ENCODE measurements at regions not wholly inside any gene's neighbourhood (a gene's known extent, or its start where the extent isn't known, plus 50 kb on each side); places are given as distances from the start of the nearest gene placed in this dataset.
"Not testable (repeated sequence)": the region's sequence is repeated elsewhere in the genome, so short reads cannot be mapped to it uniquely, and the experiment has no call there.

DNA sequence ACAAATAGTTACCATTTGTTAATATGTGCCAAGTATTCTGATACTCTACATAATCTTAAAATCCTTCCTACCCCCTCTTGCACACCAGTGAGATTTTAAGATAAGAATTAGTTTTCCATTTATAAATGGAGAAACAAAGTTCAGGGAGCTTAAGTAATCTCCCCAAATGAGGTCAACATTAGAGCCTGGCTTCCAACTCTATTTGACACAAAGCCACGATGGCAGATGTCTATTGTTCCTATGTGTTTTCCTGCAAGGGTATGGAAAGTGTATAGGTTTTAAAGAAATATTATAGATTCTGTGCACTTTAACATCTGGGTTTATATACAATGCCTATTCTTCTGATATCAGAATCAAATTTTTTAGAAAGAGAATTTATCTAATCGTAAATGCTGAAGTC lies 143.9 kb upstream of the SEMA3C start:
- H3K27ac ChIP-seq: no peak overlapping the region
- no peak for TF ChIP-seq POLR2A (IDR thresholded peaks at IDR 0.05)
- TF ChIP-seq, protein P1, sequence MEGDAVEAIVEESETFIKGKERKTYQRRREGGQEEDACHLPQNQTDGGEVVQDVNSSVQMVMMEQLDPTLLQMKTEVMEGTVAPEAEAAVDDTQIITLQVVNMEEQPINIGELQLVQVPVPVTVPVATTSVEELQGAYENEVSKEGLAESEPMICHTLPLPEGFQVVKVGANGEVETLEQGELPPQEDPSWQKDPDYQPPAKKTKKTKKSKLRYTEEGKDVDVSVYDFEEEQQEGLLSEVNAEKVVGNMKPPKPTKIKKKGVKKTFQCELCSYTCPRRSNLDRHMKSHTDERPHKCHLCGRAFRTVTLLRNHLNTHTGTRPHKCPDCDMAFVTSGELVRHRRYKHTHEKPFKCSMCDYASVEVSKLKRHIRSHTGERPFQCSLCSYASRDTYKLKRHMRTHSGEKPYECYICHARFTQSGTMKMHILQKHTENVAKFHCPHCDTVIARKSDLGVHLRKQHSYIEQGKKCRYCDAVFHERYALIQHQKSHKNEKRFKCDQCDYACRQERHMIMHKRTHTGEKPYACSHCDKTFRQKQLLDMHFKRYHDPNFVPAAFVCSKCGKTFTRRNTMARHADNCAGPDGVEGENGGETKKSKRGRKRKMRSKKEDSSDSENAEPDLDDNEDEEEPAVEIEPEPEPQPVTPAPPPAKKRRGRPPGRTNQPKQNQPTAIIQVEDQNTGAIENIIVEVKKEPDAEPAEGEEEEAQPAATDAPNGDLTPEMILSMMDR (IDR thresholded peaks at IDR 0.05): no peak

DNA sequence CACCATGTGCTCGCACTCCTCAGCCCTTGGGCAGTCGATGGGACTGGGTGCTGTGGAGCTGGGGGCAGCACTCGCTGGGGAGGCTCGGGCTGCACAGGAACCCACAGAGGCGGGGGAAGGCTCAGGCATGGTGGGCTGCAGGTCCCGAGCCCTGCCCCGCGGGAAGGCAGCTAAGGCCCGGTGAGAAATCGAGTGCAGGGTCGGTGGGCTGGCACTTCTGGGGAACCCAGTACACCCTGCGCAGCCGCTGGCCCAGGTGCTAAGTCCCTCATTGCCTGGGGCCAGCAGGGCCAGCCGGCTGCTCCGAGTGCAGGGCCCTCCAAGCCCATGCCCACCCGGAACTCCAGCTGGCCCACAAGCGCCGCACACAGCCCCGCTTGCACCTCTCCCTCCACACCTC lies 138.6 kb upstream of the SEMA3C start:
- H3K27ac ChIP-seq; intact Hi-C loops (cut with DNase I); H3K9me3 ChIP-seq; H3K4me1 ChIP-seq; H3K36me3 ChIP-seq; DNase-seq; H3K4me3 ChIP-seq (replicated peaks in 1 of 3); H3K27me3 ChIP-seq: not testable (repeated sequence)
- WGBS, 2 donors: 98 to 100% methylated on average over 6 to 17 of the region's 19 CpGs

More for the DNA sequence above, 143.9 kb upstream of the SEMA3C start:
- Histone ChIP-seq H3K36me3 (no peaks in the 10 kb centered on the region), H3K9me3 (no peaks in the 10 kb centered on the region), H3K4me1 (peaks cover 10 to 21% of the 10 kb centered on the region in 2 donors), H3K4me3 (replicated peaks in 1 of 3) (no peak overlapping the region), H3K27me3 (no peaks in the 10 kb centered on the region)
- WGBS, 2 donors: 80 to 85% methylated on average over 2 of the region's 2 CpGs
- DNase-seq: no peak
- intact Hi-C loops (cut with DNase I): no loop called here

DNA sequence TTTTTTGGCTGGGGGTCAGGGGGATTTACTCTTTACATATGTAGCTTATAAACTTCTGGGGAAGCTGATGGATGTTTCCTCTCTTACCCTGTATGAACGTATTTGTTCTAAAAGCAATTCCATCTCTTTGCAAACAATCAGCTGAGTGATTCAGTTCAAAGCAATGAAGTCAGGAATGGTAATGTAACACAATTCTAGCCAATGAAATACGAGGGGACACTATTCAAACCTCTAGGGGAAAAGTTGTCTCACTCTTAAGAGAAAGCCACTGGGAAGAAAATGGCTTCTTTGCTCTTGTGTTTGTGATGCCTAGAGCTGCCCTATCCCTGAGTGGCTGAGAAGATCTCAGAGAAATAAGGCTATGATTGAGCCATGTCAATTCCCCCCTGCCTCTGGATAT lies 134.8 kb upstream of the SEMA3C start:
- Histone ChIP-seq H3K4me1 (no peaks in the 10 kb centered on the region), H3K36me3 (no peaks in the 10 kb centered on the region), H3K9me3 (no peaks in the 10 kb centered on the region), H3K27ac (no peak overlapping the region), H3K4me3 (replicated peaks in 1 of 3) (no peak overlapping the region), H3K27me3 (no peaks in the 10 kb centered on the region)
- 74 to 77% methylated on average over 2 of the region's 2 CpGs for WGBS, 2 donors
- intact Hi-C loops (cut with DNase I): no loop called here
- TF ChIP-seq, protein P1 (IDR thresholded peaks at IDR 0.05): no peak
- no peak for TF ChIP-seq POLR2A (IDR thresholded peaks at IDR 0.05)
- no peak for DNase-seq

DNA sequence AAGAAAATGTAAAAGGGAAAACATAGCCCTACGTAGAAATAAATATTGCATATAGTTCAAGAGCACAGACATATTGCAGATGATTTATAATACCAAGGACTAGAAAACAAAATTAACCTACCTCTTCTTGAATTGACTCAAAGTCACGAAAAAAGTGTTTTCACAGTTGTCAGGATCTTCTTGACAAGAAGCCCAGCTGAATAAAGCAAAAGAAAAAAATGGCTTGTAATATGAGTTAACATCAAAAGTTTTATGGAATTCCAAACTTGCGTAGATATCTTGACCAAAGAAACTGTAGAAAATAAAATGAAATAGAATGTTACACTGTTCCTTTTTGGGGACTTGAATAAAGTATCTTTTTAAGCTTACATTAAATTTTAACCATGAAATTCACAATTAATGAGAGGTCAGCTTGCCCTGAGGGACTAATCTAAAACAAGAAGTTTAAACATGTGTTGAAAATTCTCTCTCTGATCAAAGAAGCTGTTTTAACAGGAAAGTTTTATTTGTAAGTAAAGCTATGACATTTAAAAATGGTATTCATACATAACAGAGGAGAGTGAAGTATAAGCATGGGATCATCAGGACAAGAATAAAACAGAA lies 133.1 kb upstream of the SEMA3C start:
- no peak for DNase-seq
- TF ChIP-seq, protein P1 (IDR thresholded peaks at IDR 0.05): no peak
- TF ChIP-seq POLR2A (IDR thresholded peaks at IDR 0.05): no peak
- intact Hi-C loops (cut with DNase I): no loop called here
- H3K4me3 ChIP-seq (replicated peaks in 1 of 3): no peak overlapping the region
- no peaks in the 10 kb centered on the region for H3K36me3 ChIP-seq
- no peaks in the 10 kb centered on the region for H3K27me3 ChIP-seq
- 51 to 71% methylated on average over 3 of the region's 3 CpGs for WGBS, 2 donors
- no peaks in the 10 kb centered on the region for H3K4me1 ChIP-seq
- H3K9me3 ChIP-seq: no peaks in the 10 kb centered on the region
- no peak overlapping the region for H3K27ac ChIP-seq

DNA sequence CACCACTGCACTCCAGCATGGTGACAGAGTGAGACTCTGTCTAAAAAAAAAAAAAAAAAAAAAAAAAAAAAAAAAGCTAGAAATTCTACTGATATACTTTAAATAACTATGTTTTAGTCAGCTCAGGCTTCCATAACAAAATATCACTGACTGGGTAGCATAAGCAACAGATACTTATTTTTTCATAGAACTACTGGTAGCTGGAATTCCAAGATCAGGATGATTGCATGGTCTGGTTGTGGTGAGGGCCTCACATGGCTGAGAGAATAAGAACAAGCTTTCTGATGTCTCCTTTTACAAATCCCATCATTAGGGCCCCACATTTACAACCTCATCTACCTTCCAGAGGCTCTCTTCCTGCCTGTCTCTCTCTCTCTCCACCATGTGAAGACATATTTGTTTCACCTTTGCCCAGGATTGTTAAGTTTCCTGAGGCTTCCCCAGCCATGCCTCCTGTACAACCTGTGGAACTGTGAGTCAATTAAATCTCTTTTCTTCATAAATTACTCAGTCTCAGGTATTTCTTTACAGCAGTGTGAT lies 126.7 kb upstream of the SEMA3C start:
- Histone ChIP-seq H3K27ac (no peak overlapping the region), H3K27me3 (no peaks in the 10 kb centered on the region), H3K4me1 (no peaks in the 10 kb centered on the region), H3K4me3 (replicated peaks in 1 of 3) (no peak overlapping the region), H3K9me3 (no peaks in the 10 kb centered on the region), H3K36me3 (no peaks in the 10 kb centered on the region)
- TF ChIP-seq, protein P1 (IDR thresholded peaks at IDR 0.05): no peak
- TF ChIP-seq POLR2A (IDR thresholded peaks at IDR 0.05): no peak
- DNase-seq: no peak
- intact Hi-C loops (cut with DNase I): no loop called here

DNA sequence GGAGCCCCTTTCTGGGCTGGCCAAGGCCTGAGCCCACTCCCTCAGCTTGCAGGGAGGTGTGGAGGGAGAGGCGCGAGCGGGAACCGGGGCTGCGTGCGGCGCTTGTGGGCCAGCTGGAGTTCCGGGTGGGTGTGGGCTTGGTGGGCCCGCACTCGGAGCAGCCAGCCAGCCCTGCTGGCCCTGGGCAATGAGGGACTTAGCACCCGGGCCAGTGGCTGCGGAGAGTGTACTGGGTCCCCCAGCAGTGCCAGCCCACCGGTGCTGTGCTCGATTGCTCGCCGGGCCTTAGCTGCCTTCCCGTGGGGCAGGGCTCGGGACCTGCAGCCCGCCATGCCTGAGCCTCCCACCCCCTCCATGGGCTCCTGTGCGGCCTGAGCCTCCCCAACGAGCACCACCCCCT lies 123.8 kb upstream of the SEMA3C start:
- H3K27ac ChIP-seq; H3K36me3 ChIP-seq; DNase-seq; H3K4me1 ChIP-seq; H3K4me3 ChIP-seq (replicated peaks in 1 of 3); H3K27me3 ChIP-seq; H3K9me3 ChIP-seq; intact Hi-C loops (cut with DNase I): not testable (repeated sequence)
- 95 to 98% methylated on average over 10 to 11 of the region's 21 CpGs for WGBS, 2 donors

All from thyroid gland (tissue), 4 donors.